IPS-20b (cell line): ENCODE measurements at regions not wholly inside any gene's neighbourhood (a gene's known extent, or its start where the extent isn't known, plus 50 kb on each side); places are given as distances from the start of the nearest gene placed in this dataset.

ENCODE experiments used
- H3K27ac ChIP-seq: one replicate; pipeline ENCODE4 v1.5.1; 2013; ENCODE audit warnings: low read length
- H3K27me3 ChIP-seq: 2 replicates; pipeline ENCODE4 v1.6.1; 2013; ENCODE audit warnings: mild to moderate bottlenecking, low read length, inconsistent platforms; ENCODE audit not compliant: insufficient read depth
- H3K36me3 ChIP-seq: 2 replicates; pipeline ENCODE4 v1.6.1; 2013; ENCODE audit warnings: low read depth, mild to moderate bottlenecking, inconsistent platforms, low read length, moderate library complexity; ENCODE audit not compliant: insufficient read depth
- H3K4me1 ChIP-seq: 2 replicates; pipeline ENCODE4 v1.6.1; 2013; ENCODE audit warnings: mild to moderate bottlenecking, control low read depth, inconsistent platforms, low read length, moderate library complexity; ENCODE audit not compliant: insufficient read depth
- H3K4me3 ChIP-seq: 2 replicates; pipeline ENCODE4 v1.5.1; 2013; ENCODE audit warnings: mild to moderate bottlenecking, low read length, inconsistent platforms
- H3K9ac ChIP-seq: 2 replicates; pipeline ENCODE4 v1.6.1; 2013; ENCODE audit warnings: low read depth, mild to moderate bottlenecking, inconsistent platforms, low read length, moderate library complexity
- H3K9me3 ChIP-seq: 2 replicates; pipeline ENCODE4 v1.6.1; 2013; ENCODE audit warnings: mild to moderate bottlenecking, low read depth, low read length, inconsistent platforms; ENCODE audit not compliant: insufficient read depth

GRCh38 chr16:5364186-5364585 is 266.6 kb upstream of the EEF2KMT start:
- Histone ChIP-seq H3K27ac (no peak overlapping the region), H3K27me3 (no peaks in the 10 kb centered on the region; the same call in 1 of the 2 replicates), H3K9me3 (no peaks in the 10 kb centered on the region), H3K36me3 (no peaks in the 10 kb centered on the region), H3K4me3 (no peak overlapping the region), H3K9ac (no peak overlapping the region), H3K4me1 (no peaks in the 10 kb centered on the region)

- Histone ChIP-seq H3K27ac (no peak overlapping the region), H3K9ac (no peak overlapping the region), H3K4me3 (no peak overlapping the region), H3K27me3 (no peaks in the 10 kb centered on the region; the same call in 1 of the 2 replicates), H3K4me1 (no peaks in the 10 kb centered on the region), H3K9me3 (no peaks in the 10 kb centered on the region), H3K36me3 (no peaks in the 10 kb centered on the region)
Observed at GRCh38 chr16:5361322-5361721, 263.7 kb upstream of the EEF2KMT start.

- Histone ChIP-seq H3K36me3 (no peaks in the 10 kb centered on the region), H3K27me3 (no peaks in the 10 kb centered on the region), H3K4me1 (peaks cover 7% of the 10 kb centered on the region; the same call in 1 of the 2 replicates), H3K9ac (no peak overlapping the region), H3K4me3 (no peak overlapping the region), H3K9me3 (no peaks in the 10 kb centered on the region), H3K27ac (no peak overlapping the region)
Observed at GRCh38 chr16:5354645-5355044, 257.1 kb upstream of the EEF2KMT start.

GRCh38 chr16:5349670-5350517 is 252.3 kb upstream of the EEF2KMT start:
- Histone ChIP-seq H3K9ac (no peak overlapping the region), H3K4me1 (peaks cover 7% of the 10 kb centered on the region; the same call in 1 of the 2 replicates), H3K36me3 (no peaks in the 10 kb centered on the region), H3K27ac (no peak overlapping the region), H3K9me3 (no peaks in the 10 kb centered on the region), H3K27me3 (no peaks in the 10 kb centered on the region), H3K4me3 (no peak overlapping the region)

- H3K27ac ChIP-seq, result no peak overlapping the region
- no peaks in the 10 kb centered on the region for H3K27me3 ChIP-seq
- no peaks in the 10 kb centered on the region for H3K36me3 ChIP-seq
- H3K9ac ChIP-seq, result no peak overlapping the region
- no peak overlapping the region for H3K4me3 ChIP-seq
- peaks cover 7% of the 10 kb centered on the region; the same call in 1 of the 2 replicates for H3K4me1 ChIP-seq
- no peaks in the 10 kb centered on the region for H3K9me3 ChIP-seq
Observed at GRCh38 chr16:5349101-5349500, 251.5 kb upstream of the EEF2KMT start.

GRCh38 chr16:5347561-5347960 is 250.0 kb upstream of the EEF2KMT start:
- no peak overlapping the region for H3K4me3 ChIP-seq
- no peaks in the 10 kb centered on the region for H3K27me3 ChIP-seq
- no peak overlapping the region for H3K27ac ChIP-seq
- H3K36me3 ChIP-seq, result no peaks in the 10 kb centered on the region
- no peak overlapping the region for H3K9ac ChIP-seq
- H3K4me1 ChIP-seq, result peaks cover 7% of the 10 kb centered on the region; the same call in 1 of the 2 replicates
- no peaks in the 10 kb centered on the region for H3K9me3 ChIP-seq

- Histone ChIP-seq H3K27me3 (no peaks in the 10 kb centered on the region), H3K36me3 (no peaks in the 10 kb centered on the region), H3K27ac (no peak overlapping the region), H3K9me3 (no peaks in the 10 kb centered on the region), H3K4me1 (no peaks in the 10 kb centered on the region; the same call in 1 of the 2 replicates), H3K9ac (no peak overlapping the region), H3K4me3 (no peak overlapping the region)
Observed at GRCh38 chr16:5336941-5337340, 239.3 kb upstream of the EEF2KMT start.

- no peak overlapping the region for H3K9ac ChIP-seq
- no peaks in the 10 kb centered on the region for H3K27me3 ChIP-seq
- peaks cover 9% of the 10 kb centered on the region; the same call in 1 of the 2 replicates for H3K9me3 ChIP-seq
- no peak overlapping the region for H3K27ac ChIP-seq
- H3K4me1 ChIP-seq, result no peaks in the 10 kb centered on the region; the same call in 1 of the 2 replicates
- H3K4me3 ChIP-seq, result no peak overlapping the region
- no peaks in the 10 kb centered on the region for H3K36me3 ChIP-seq
Observed at GRCh38 chr16:5333991-5334390, 236.4 kb upstream of the EEF2KMT start.

- Histone ChIP-seq H3K9me3 (peaks cover 9% of the 10 kb centered on the region; the same call in 1 of the 2 replicates), H3K4me3 (no peak overlapping the region), H3K27ac (no peak overlapping the region), H3K36me3 (no peaks in the 10 kb centered on the region), H3K27me3 (no peaks in the 10 kb centered on the region), H3K9ac (no peak overlapping the region), H3K4me1 (no peaks in the 10 kb centered on the region; the same call in 1 of the 2 replicates)
Observed at GRCh38 chr16:5333126-5333525, 235.5 kb upstream of the EEF2KMT start.

- peaks cover 16% of the 10 kb centered on the region; the same call in 1 of the 2 replicates for H3K9me3 ChIP-seq
- no peaks in the 10 kb centered on the region for H3K27me3 ChIP-seq
- no peak overlapping the region for H3K9ac ChIP-seq
- H3K36me3 ChIP-seq, result no peaks in the 10 kb centered on the region
- no peaks in the 10 kb centered on the region for H3K4me1 ChIP-seq
- H3K4me3 ChIP-seq, result no peak overlapping the region
- no peak overlapping the region for H3K27ac ChIP-seq
Observed at GRCh38 chr16:5330058-5330457, 232.5 kb upstream of the EEF2KMT start.

- no peaks in the 10 kb centered on the region for H3K36me3 ChIP-seq
Observed at GRCh38 chr16:5328546-5328945, 231.0 kb upstream of the EEF2KMT start.

GRCh38 chr16:5326395-5326794 is 228.8 kb upstream of the EEF2KMT start:
- peaks cover 14% of the 10 kb centered on the region; the same call in 1 of the 2 replicates for H3K9me3 ChIP-seq
- no peak overlapping the region for H3K27ac ChIP-seq
- H3K36me3 ChIP-seq, result no peaks in the 10 kb centered on the region
- H3K4me3 ChIP-seq, result no peak overlapping the region
- no peak overlapping the region for H3K9ac ChIP-seq
- no peaks in the 10 kb centered on the region for H3K27me3 ChIP-seq
- peaks cover 11% of the 10 kb centered on the region; the same call in 1 of the 2 replicates for H3K4me1 ChIP-seq

More at GRCh38 chr16:5328546-5328945, 231.0 kb upstream of the EEF2KMT start:
- Histone ChIP-seq H3K9ac (no peak overlapping the region), H3K9me3 (peaks cover 16% of the 10 kb centered on the region; the same call in 1 of the 2 replicates), H3K4me1 (peaks cover 4% of the 10 kb centered on the region; the same call in 1 of the 2 replicates), H3K27me3 (no peaks in the 10 kb centered on the region), H3K4me3 (no peak overlapping the region), H3K27ac (no peak overlapping the region)
